ENCODE measurements at regions not wholly inside any gene's neighbourhood (a gene's known extent, or its start where the extent isn't known, plus 50 kb on each side); places are given as distances from the start of the nearest gene placed in this dataset.

- TF ChIP-seq CTCF (conservative IDR thresholded peaks at IDR 0.05; ENCODE audit: low read length) (no peak), EZH2phosphoT487 (IDR thresholded peaks at IDR 0.05; ENCODE audit: borderline replicate concordance, low read depth, low read length) (no peak)
These were observed 149.3 kb downstream of the SEC61B start for GRCh38 chr9:99371376-99371775.
